Endodermal cell (in vitro differentiated cells): ENCODE measurements at regions not wholly inside any gene's neighbourhood (a gene's known extent, or its start where the extent isn't known, plus 50 kb on each side); places are given as distances from the start of the nearest gene placed in this dataset.

Source experiments
- DNase-seq: peaks from one replicate; pipeline ENCODE4 v3.0.0-alpha.2; 2017
- H3K27ac ChIP-seq: 2 replicates; pipeline ENCODE4 v1.5.1; 2013; ENCODE audit warnings: mild to moderate bottlenecking, low read depth, low read length, moderate library complexity
- H3K27me3 ChIP-seq: 2 replicates; pipeline ENCODE4 v1.6.1; 2013; ENCODE audit warnings: mild to moderate bottlenecking, low read length, moderate library complexity; ENCODE audit not compliant: insufficient read depth, control insufficient read depth, poor library complexity, severe bottlenecking
- H3K36me3 ChIP-seq: 2 replicates; pipeline ENCODE4 v1.7.0; 2013; ENCODE audit warnings: mild to moderate bottlenecking, low read length, moderate library complexity; ENCODE audit not compliant: control insufficient read depth, insufficient read depth
- H3K4me1 ChIP-seq: one replicate; pipeline ENCODE4 v1.7.0; 2013; ENCODE audit warnings: low read length; ENCODE audit not compliant: control insufficient read depth, insufficient read depth
- H3K4me3 ChIP-seq: 2 replicates; pipeline ENCODE4 v1.5.1; 2013; ENCODE audit warnings: mild to moderate bottlenecking, low read length, moderate library complexity
- H3K9ac ChIP-seq: 2 replicates; pipeline ENCODE4 v1.6.1; 2013; ENCODE audit warnings: mild to moderate bottlenecking, low read length, moderate library complexity; ENCODE audit not compliant: poor library complexity, severe bottlenecking; ENCODE audit errors: extremely low read depth
- H3K9me3 ChIP-seq: 2 replicates; pipeline ENCODE4 v1.6.1; 2013; ENCODE audit warnings: mild to moderate bottlenecking, low read length, moderate library complexity; ENCODE audit not compliant: control insufficient read depth
- H3K27ac Mint-ChIP-seq: 2 replicates; pipeline ENCODE4 v1.8.0; 2020; ENCODE audit warnings: mixed read lengths
- H3K27me3 Mint-ChIP-seq: 2 replicates; pipeline ENCODE4 v1.8.0; 2021; ENCODE audit warnings: mild to moderate bottlenecking, mixed read lengths; ENCODE audit not compliant: insufficient read depth
- H3K36me3 Mint-ChIP-seq: 2 replicates; pipeline ENCODE4 v1.8.0; 2020; ENCODE audit warnings: low read depth, mixed read lengths
- H3K4me1 Mint-ChIP-seq: 2 replicates; pipeline ENCODE4 v1.8.0; 2020; ENCODE audit warnings: mixed read lengths
- H3K4me3 Mint-ChIP-seq: 2 replicates; pipeline ENCODE4 v1.8.0; 2020; ENCODE audit warnings: mild to moderate bottlenecking, moderate library complexity, mixed read lengths
- H3K9me3 Mint-ChIP-seq: 2 replicates; pipeline ENCODE4 v1.8.0; 2020; ENCODE audit warnings: mild to moderate bottlenecking, mixed read lengths
- WGBS, 2 experiments: methylation state at CpG; one replicate each; pipeline versions ENCODE4 v1.1.5 to v1.1.7; 2013; ENCODE audit warnings: missing lambda C conversion rate in 2 of 2, mixed read lengths in 1 of 2; ENCODE audit not compliant: insufficient coverage in 1 of 2, insufficient read length in 1 of 2; 5-methylcytosine and 5-hydroxymethylcytosine counted together
- TF ChIP-seq, protein P1 (sequence below): fragments of 200-600 bp; sonication (generic); conservative IDR thresholded peaks from 2 replicates; pipeline ENCODE4 v1.5.0; 2021; ENCODE audit warnings: antibody characterized with exemption, mild to moderate bottlenecking

DNA sequence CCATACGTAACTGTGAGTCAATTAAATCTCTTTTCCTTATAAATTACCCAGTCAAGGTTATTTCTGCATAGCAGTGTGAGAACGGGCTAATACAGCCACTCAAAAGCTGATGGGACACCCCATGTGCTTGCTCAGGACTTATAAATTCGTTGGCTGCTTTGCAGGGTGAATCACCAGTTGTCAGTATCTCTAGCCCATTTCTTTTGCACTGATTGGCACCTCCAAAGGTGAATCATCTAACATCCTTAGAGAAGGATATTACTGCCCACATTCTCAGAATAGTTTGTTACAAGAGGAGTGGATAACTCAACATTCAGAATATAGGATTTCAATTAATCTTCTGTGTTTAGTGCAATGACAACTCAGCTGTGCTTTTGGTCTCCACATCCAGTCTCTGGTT, 601.5 kb downstream of the KCNH5 start:
- Histone ChIP-seq H3K9ac (no peak overlapping the region), H3K4me1 (no peaks in the 10 kb centered on the region), H3K36me3 (no peaks in the 10 kb centered on the region), H3K9me3 (peaks cover 21% of the 10 kb centered on the region), H3K27me3 (no peaks in the 10 kb centered on the region), H3K4me3 (no peak overlapping the region), H3K27ac (no peak overlapping the region)
- Mint-ChIP-seq H3K36me3 (no peaks in the 10 kb centered on the region), H3K27me3 (no peaks in the 10 kb centered on the region), H3K4me1 (no peaks in the 10 kb centered on the region), H3K4me3 (no peak overlapping the region), H3K27ac (no peak overlapping the region), H3K9me3 (peaks cover 43% of the 10 kb centered on the region)
- WGBS, 2 experiments, result 87% methylated on average over 2 to 3 of the region's 3 CpGs
- TF ChIP-seq, protein P1, sequence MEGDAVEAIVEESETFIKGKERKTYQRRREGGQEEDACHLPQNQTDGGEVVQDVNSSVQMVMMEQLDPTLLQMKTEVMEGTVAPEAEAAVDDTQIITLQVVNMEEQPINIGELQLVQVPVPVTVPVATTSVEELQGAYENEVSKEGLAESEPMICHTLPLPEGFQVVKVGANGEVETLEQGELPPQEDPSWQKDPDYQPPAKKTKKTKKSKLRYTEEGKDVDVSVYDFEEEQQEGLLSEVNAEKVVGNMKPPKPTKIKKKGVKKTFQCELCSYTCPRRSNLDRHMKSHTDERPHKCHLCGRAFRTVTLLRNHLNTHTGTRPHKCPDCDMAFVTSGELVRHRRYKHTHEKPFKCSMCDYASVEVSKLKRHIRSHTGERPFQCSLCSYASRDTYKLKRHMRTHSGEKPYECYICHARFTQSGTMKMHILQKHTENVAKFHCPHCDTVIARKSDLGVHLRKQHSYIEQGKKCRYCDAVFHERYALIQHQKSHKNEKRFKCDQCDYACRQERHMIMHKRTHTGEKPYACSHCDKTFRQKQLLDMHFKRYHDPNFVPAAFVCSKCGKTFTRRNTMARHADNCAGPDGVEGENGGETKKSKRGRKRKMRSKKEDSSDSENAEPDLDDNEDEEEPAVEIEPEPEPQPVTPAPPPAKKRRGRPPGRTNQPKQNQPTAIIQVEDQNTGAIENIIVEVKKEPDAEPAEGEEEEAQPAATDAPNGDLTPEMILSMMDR, result no peak
- DNase-seq, result no peak

DNA sequence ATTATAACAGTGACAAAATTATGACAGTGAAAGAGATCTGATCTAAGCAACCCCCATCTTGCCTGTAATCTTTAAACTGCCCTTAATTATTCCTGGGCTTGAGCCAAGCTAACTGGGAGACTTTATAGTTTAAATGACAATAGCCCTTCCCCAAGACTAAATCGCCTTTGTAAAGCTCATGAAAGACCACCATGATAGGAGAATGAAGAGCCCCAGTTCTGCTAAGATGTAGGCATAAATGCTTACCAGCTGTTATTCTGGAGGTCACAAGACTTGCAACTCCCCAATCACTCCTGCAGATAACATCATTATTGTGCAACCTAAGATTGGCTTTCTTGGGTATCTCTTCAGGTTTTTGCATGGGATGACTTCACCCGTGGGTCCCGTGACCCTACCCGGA, 599.7 kb downstream of the KCNH5 start:
- Histone ChIP-seq H3K9me3 (peaks cover 9% of the 10 kb centered on the region), H3K36me3 (no peaks in the 10 kb centered on the region), H3K27ac (no peak overlapping the region), H3K4me3 (no peak overlapping the region), H3K9ac (no peak overlapping the region), H3K27me3 (no peaks in the 10 kb centered on the region), H3K4me1 (no peaks in the 10 kb centered on the region)
- no peak overlapping the region for H3K4me3 Mint-ChIP-seq
- TF ChIP-seq, protein P1, result no peak
- DNase-seq, result no peak
- no peaks in the 10 kb centered on the region for H3K4me1 Mint-ChIP-seq
- H3K9me3 Mint-ChIP-seq, result peaks cover 31% of the 10 kb centered on the region
- H3K36me3 Mint-ChIP-seq, result no peaks in the 10 kb centered on the region
- H3K27me3 Mint-ChIP-seq, result no peaks in the 10 kb centered on the region
- no peak overlapping the region for H3K27ac Mint-ChIP-seq
- 76 to 87% methylated on average over 3 to 4 of the region's 4 CpGs for WGBS, 2 experiments

- Histone ChIP-seq H3K9ac (no peak overlapping the region), H3K4me1 (no peaks in the 10 kb centered on the region), H3K9me3 (peaks cover 7% of the 10 kb centered on the region), H3K4me3 (no peak overlapping the region), H3K27ac (no peak overlapping the region), H3K36me3 (no peaks in the 10 kb centered on the region), H3K27me3 (no peaks in the 10 kb centered on the region)
- WGBS, 2 experiments, result 93 to 95% methylated on average over 3 of the region's 3 CpGs
- H3K4me3 Mint-ChIP-seq, result no peak overlapping the region
- H3K4me1 Mint-ChIP-seq, result no peaks in the 10 kb centered on the region
- H3K27ac Mint-ChIP-seq, result no peak overlapping the region
- TF ChIP-seq, protein P1, result no peak
- no peaks in the 10 kb centered on the region for H3K27me3 Mint-ChIP-seq
- H3K36me3 Mint-ChIP-seq, result no peaks in the 10 kb centered on the region
- H3K9me3 Mint-ChIP-seq, result peaks cover 19% of the 10 kb centered on the region
- no peak for DNase-seq
These were observed 594.0 kb downstream of the KCNH5 start for GRCh38 chr14:62451221-62451620.
